H1 (cell line): ENCODE measurements at regions not wholly inside any gene's neighbourhood (a gene's known extent, or its start where the extent isn't known, plus 50 kb on each side); places are given as distances from the start of the nearest gene placed in this dataset.

Experiments used
- CTCF ChIA-PET: fragments of 300-600 bp; sonication (Branson Sonifier 250); formaldehyde crosslinking; loops from one replicate; lab custom pipeline; 2021; ENCODE audit not compliant: partially characterized antibody; lab: Charles Lee
- POLR2A ChIA-PET: fragments of 300-600 bp; sonication (Branson Sonifier 250); formaldehyde crosslinking; loops from one replicate; lab custom pipeline; 2021; ENCODE audit warnings: inconsistent platforms; ENCODE audit not compliant: partially characterized antibody; lab: Charles Lee
- DNase-seq, 2 experiments: peaks; one replicate each; pipeline versions ENCODE4 v3.0.0 to v3.0.0-alpha.2; 2010 to 2022; ENCODE audit warnings: low spot score in 2 of 2, low read depth in 1 of 2, mixed read lengths in 1 of 2
- FAIRE-seq: peaks from 2 replicates; lab custom pipeline; 2011; peaks lifted over from hg19 to GRCh38; lab: Jason Lieb, UNC
- H2AFZ ChIP-seq: 2 replicates; pipeline ENCODE4 v1.8.1; 2012; ENCODE audit warnings: low read length, inconsistent platforms
- H2AK5ac ChIP-seq: 2 replicates; pipeline ENCODE4 v1.6.1; 2013; ENCODE audit warnings: low read depth, low read length
- H2BK120ac ChIP-seq: replicated peaks from 2 replicates; pipeline ENCODE3; 2013; ENCODE audit warnings: low read depth, low read length, inconsistent platforms
- H2BK12ac ChIP-seq: 2 replicates; pipeline ENCODE4 v1.6.1; 2013; ENCODE audit warnings: low read depth, low read length
- H2BK15ac ChIP-seq: 2 replicates; pipeline ENCODE4 v1.6.1; 2013; ENCODE audit warnings: low read length
- H2BK20ac ChIP-seq: 2 replicates; pipeline ENCODE4 v1.6.1; 2013; ENCODE audit warnings: low read length
- H2BK5ac ChIP-seq: 2 replicates; pipeline ENCODE4 v1.6.1; 2013; ENCODE audit warnings: low read depth, low read length
- H3K14ac ChIP-seq: 2 replicates; pipeline ENCODE4 v1.6.1; 2013; ENCODE audit warnings: inconsistent platforms; ENCODE audit not compliant: insufficient read length
- H3K18ac ChIP-seq: 2 replicates; pipeline ENCODE4 v1.6.1; 2013; ENCODE audit warnings: low read length; ENCODE audit errors: extremely low read depth
- H3K23ac ChIP-seq: 2 replicates; pipeline ENCODE4 v1.6.1; 2013; ENCODE audit warnings: inconsistent platforms; ENCODE audit not compliant: insufficient read length
- H3K23me2 ChIP-seq: 2 replicates; pipeline ENCODE4 v1.6.1; 2013; ENCODE audit warnings: low read depth, low read length
- H3K27ac ChIP-seq: 2 replicates; pipeline ENCODE4 v1.6.1; 2011; ENCODE audit warnings: low read depth, low read length, inconsistent platforms
- H3K27me3 ChIP-seq, 4 experiments: replicated peaks in 1 of 4; 1 replicate in 1 of 4; 2 replicates in 3 of 4; pipeline versions ENCODE4 v1.6.1 to v1.8.1; 2011 to 2013; ENCODE audit warnings: low read length in 3 of 4, mild to moderate bottlenecking in 3 of 4, inconsistent platforms in 2 of 4, mixed read lengths in 2 of 4, moderate library complexity in 1 of 4; ENCODE audit not compliant: control insufficient read depth in 3 of 4, insufficient read depth in 3 of 4; ENCODE audit errors: extremely low read depth in 1 of 4
- H3K36me3 ChIP-seq, 4 experiments: 2 replicates each; pipeline versions ENCODE4 v1.6.1 to v1.8.1; 2011 to 2013; ENCODE audit warnings: mild to moderate bottlenecking in 4 of 4, low read length in 3 of 4, moderate library complexity in 2 of 4, control low read depth in 1 of 4, inconsistent platforms in 1 of 4; ENCODE audit not compliant: insufficient read depth in 4 of 4, control insufficient read depth in 2 of 4
- H3K4ac ChIP-seq: replicated peaks from 2 replicates; pipeline ENCODE3; 2013; ENCODE audit warnings: low read length, low read depth, mixed read lengths, inconsistent platforms; ENCODE audit not compliant: insufficient read length
- H3K4me1 ChIP-seq, 4 experiments: replicated peaks in 1 of 4; 1 replicate in 1 of 4; 2 replicates in 3 of 4; pipeline versions ENCODE4 v1.6.1 to v1.8.1; 2011 to 2013; ENCODE audit warnings: low read length in 3 of 4, inconsistent platforms in 2 of 4, mixed read lengths in 1 of 4; ENCODE audit not compliant: insufficient read depth in 4 of 4, control insufficient read depth in 3 of 4
- H3K4me2 ChIP-seq, 2 experiments: 2 replicates each; pipeline versions ENCODE4 v1.6.1 to v1.8.1; 2011 to 2013; ENCODE audit warnings: low read depth in 2 of 2, low read length in 2 of 2, control low read depth in 1 of 2, inconsistent platforms in 1 of 2, mild to moderate bottlenecking in 1 of 2; ENCODE audit not compliant: insufficient read depth in 1 of 2
- H3K4me3 ChIP-seq, 4 experiments: fragments of 200-600, 300-600 bp in 1 of 4; sonication (generic), shearing (Covaris generic), sonication (Bioruptor Twin) in 1 of 4; 2 replicates each; pipeline versions ENCODE4 v1.5.1 to v1.8.1; 2011 to 2016; ENCODE audit warnings: low read length in 4 of 4, low read depth in 3 of 4, control low read depth in 2 of 4, inconsistent platforms in 2 of 4, mild to moderate bottlenecking in 2 of 4, mixed read lengths in 1 of 4, moderate library complexity in 1 of 4; ENCODE audit not compliant: insufficient read depth in 2 of 4; ENCODE audit errors: extremely low read depth in 1 of 4
- H3K56ac ChIP-seq: replicated peaks from 2 replicates; pipeline ENCODE3; 2013; ENCODE audit warnings: low read depth, mild to moderate bottlenecking, mixed read lengths, low read length, inconsistent platforms; ENCODE audit not compliant: insufficient read length
- H3K79me1 ChIP-seq: 2 replicates; pipeline ENCODE4 v1.6.1; 2013; ENCODE audit warnings: low read depth, low read length, control low read depth
- H3K79me2 ChIP-seq, 2 experiments: 2 replicates each; pipeline versions ENCODE4 v1.6.1 to v1.8.1; 2012 to 2013; ENCODE audit warnings: low read length in 2 of 2, mild to moderate bottlenecking in 2 of 2, inconsistent platforms in 1 of 2; ENCODE audit not compliant: insufficient read depth in 2 of 2, control insufficient read depth in 1 of 2
- H3K9ac ChIP-seq, 4 experiments: replicated peaks in 1 of 4; 1 replicate in 1 of 4; 2 replicates in 3 of 4; pipeline versions ENCODE4 v1.6.1 to v1.8.1; 2011 to 2013; ENCODE audit warnings: low read depth in 3 of 4, low read length in 3 of 4, control low read depth in 2 of 4, mild to moderate bottlenecking in 2 of 4, moderate library complexity in 2 of 4, inconsistent platforms in 1 of 4; ENCODE audit errors: extremely low read depth in 1 of 4
- H3K9me3 ChIP-seq, 2 experiments: 2 replicates each; pipeline versions ENCODE4 v1.6.1 to v1.8.1; 2012 to 2013; ENCODE audit warnings: mild to moderate bottlenecking in 2 of 2, moderate library complexity in 2 of 2, control low read depth in 1 of 2, inconsistent platforms in 1 of 2, low read depth in 1 of 2, low read length in 1 of 2, mixed read lengths in 1 of 2; ENCODE audit not compliant: insufficient read depth in 2 of 2
- H4K20me1 ChIP-seq, 2 experiments: replicated peaks in 1 of 2; 2 replicates each; pipeline versions ENCODE3 to v1.8.1; 2011 to 2013; ENCODE audit warnings: inconsistent platforms in 2 of 2, low read length in 2 of 2, mild to moderate bottlenecking in 1 of 2; ENCODE audit not compliant: insufficient read depth in 2 of 2, control insufficient read depth in 1 of 2
- H4K5ac ChIP-seq: 2 replicates; pipeline ENCODE4 v1.6.1; 2013; ENCODE audit warnings: low read length, low read depth, mixed read lengths, inconsistent platforms; ENCODE audit not compliant: insufficient read length
- H4K8ac ChIP-seq: 2 replicates; pipeline ENCODE4 v1.8.0; 2013; ENCODE audit warnings: mild to moderate bottlenecking, moderate library complexity, low read length, inconsistent platforms; ENCODE audit not compliant: insufficient read depth; ENCODE audit errors: extremely low read depth
- H4K91ac ChIP-seq: replicated peaks from 2 replicates; pipeline ENCODE3; 2013; ENCODE audit warnings: low read length, mixed read lengths, inconsistent platforms; ENCODE audit not compliant: insufficient read length
- BACH1 ChIP-seq: IDR thresholded peaks from 2 replicates; pipeline ENCODE4 v1.6.1; 2012; ENCODE audit warnings: low read length, improper control_type of control experiment
- BCL11A ChIP-seq, 2 experiments: IDR thresholded peaks; one replicate each; pipeline ENCODE4 v1.6.1; 2011; ENCODE audit warnings: low read depth in 2 of 2, low read length in 2 of 2, mild to moderate bottlenecking in 2 of 2
- CBX5 ChIP-seq: fragments of 300-800, 300-1000 bp; sonication (generic); IDR thresholded peaks from 2 replicates; pipeline ENCODE4 v1.7.1; 2016; ENCODE audit warnings: antibody characterized with exemption, low read length, low read depth
- CHD2 ChIP-seq: IDR thresholded peaks from 2 replicates; pipeline ENCODE4 v1.6.1; 2012; ENCODE audit warnings: low read length, improper control_type of control experiment
- CREB1 ChIP-seq: IDR thresholded peaks from 2 replicates; pipeline ENCODE4 v1.6.1; 2012; ENCODE audit warnings: inconsistent platforms
- GTF2F1 ChIP-seq: IDR thresholded peaks from 2 replicates; pipeline ENCODE4 v1.6.1; 2012; ENCODE audit warnings: low read depth, low read length, improper control_type of control experiment, borderline replicate concordance
- JUN ChIP-seq: IDR thresholded peaks from 2 replicates; pipeline ENCODE4 v1.6.1; 2011; ENCODE audit warnings: low read depth, mild to moderate bottlenecking, improper control_type of control experiment, low read length
- MAFK ChIP-seq: IDR thresholded peaks from 2 replicates; pipeline ENCODE4 v1.6.1; 2012; ENCODE audit warnings: low read depth, mild to moderate bottlenecking, improper control_type of control experiment, low read length
- RBBP5 ChIP-seq: IDR thresholded peaks from 2 replicates; pipeline ENCODE4 v1.7.1; 2012; ENCODE audit warnings: low read depth, mild to moderate bottlenecking, inconsistent platforms, low read length, moderate library complexity, borderline replicate concordance
- SP2 ChIP-seq: IDR thresholded peaks from 2 replicates; pipeline ENCODE4 v1.6.1; 2012; ENCODE audit warnings: mild to moderate bottlenecking, low read length, inconsistent platforms
- SP4 ChIP-seq: IDR thresholded peaks from 2 replicates; pipeline ENCODE4 v1.6.1; 2012; ENCODE audit warnings: low read length, inconsistent platforms
- SUZ12 ChIP-seq: fragments of 200-600 bp; sonication (generic); IDR thresholded peaks from 2 replicates; pipeline ENCODE4 v1.6.1; 2012; ENCODE audit warnings: mild to moderate bottlenecking, inconsistent platforms, low read length, moderate library complexity, mixed read lengths
- TAF7 ChIP-seq: optimal IDR thresholded peaks from 2 replicates; pipeline ENCODE3; 2011; ENCODE audit warnings: low read depth, mild to moderate bottlenecking, inconsistent platforms, low read length, moderate library complexity, borderline replicate concordance
- TCF12 ChIP-seq: IDR thresholded peaks from 2 replicates; pipeline ENCODE4 v1.6.1; 2011; ENCODE audit warnings: low read depth, mild to moderate bottlenecking, low read length
- YY1 ChIP-seq: IDR thresholded peaks from 2 replicates; pipeline ENCODE4 v1.6.1; 2011; ENCODE audit warnings: low read depth, mild to moderate bottlenecking, low read length
- ZNF274 ChIP-seq: IDR thresholded peaks from 2 replicates; pipeline ENCODE4 v1.7.0; 2012; ENCODE audit warnings: low read length, borderline replicate concordance; ENCODE audit errors: extremely low read depth
- WGBS, 2 experiments: shearing (Covaris generic) in 1 of 2; methylation state at CpG; one replicate each; pipeline versions ENCODE4 v1.1.6 to v1.1.7; 2013 to 2015; ENCODE audit warnings: low lambda C conversion rate in 2 of 2, mixed read lengths in 2 of 2, inconsistent platforms in 1 of 2, low coverage in 1 of 2, missing lambda C conversion rate in 1 of 2; ENCODE audit not compliant: insufficient replicate concordance in 2 of 2, insufficient coverage in 1 of 2, insufficient read length in 1 of 2; ENCODE audit errors: extremely low coverage in 1 of 2, missing lambda C conversion rate in 1 of 2; 5-methylcytosine and 5-hydroxymethylcytosine counted together

GRCh38 chr7:84477786-84478478 is 283.3 kb upstream of the SEMA3A start:
- Histone ChIP-seq H3K9me3 (no peaks in the 10 kb centered on the region), H2BK120ac (no peak overlapping the region), H4K91ac (no peak overlapping the region), H3K27ac (no peak overlapping the region), H3K79me2 (no peaks in the 10 kb centered on the region), H3K4me1 (peaks cover 0 to 5% (median under 1%) of the 10 kb centered on the region in 4 experiments; a peak in 4 of 7 replicates), H2BK12ac (no peak overlapping the region), H4K8ac (no peak overlapping the region), H3K36me3 (no peaks in the 10 kb centered on the region), H2AFZ (no peak overlapping the region), H3K4me3 (no peak overlapping the region), H3K23me2 (no peaks in the 10 kb centered on the region), H2BK20ac (no peak overlapping the region), H4K20me1 (no peaks in the 10 kb centered on the region), H4K5ac (no peak overlapping the region), H3K56ac (no peak overlapping the region), H2AK5ac (no peak overlapping the region), H3K18ac (no peak overlapping the region), H2BK5ac (no peak overlapping the region), H2BK15ac (no peak overlapping the region), H3K4ac (no peak overlapping the region), H3K9ac (no peak overlapping the region), H3K79me1 (no peaks in the 10 kb centered on the region), H3K14ac (no peak overlapping the region), H3K27me3 (no peaks in the 10 kb centered on the region), H3K4me2 (no peak overlapping the region), H3K23ac (no peak overlapping the region)
- 83% methylated on average over 4 of the region's 4 CpGs; no CpG with 5 or more reads in 1 of the 2 experiments for WGBS, 2 experiments
- ChIA-PET POLR2A (no interaction called here), CTCF (interaction anchor here (0.6 kb wide), 1 partner anchor 1319 kb away, joined by 3 read pairs; no protein-coding TSS in a partner anchor)
- FAIRE-seq (peak; percentile 24), DNase-seq (no peak)
- TF ChIP-seq RBBP5 (no peak), MAFK (no peak), CHD2 (no peak), SUZ12 (no peak), BCL11A (IDR thresholded peaks at IDR 0.05; ENCODE audit: low read depth in 2 of 2, low read length in 2 of 2) (no peak), SP2 (no peak), CBX5 (no peak), ZNF274 (no peak), SP4 (no peak), TAF7 (no peak), YY1 (no peak), TCF12 (no peak), GTF2F1 (no peak), BACH1 (no peak), JUN (no peak), CREB1 (no peak)
